ENCODE measurements at regions not wholly inside any gene's neighbourhood (a gene's known extent, or its start where the extent isn't known, plus 50 kb on each side); places are given as distances from the start of the nearest gene placed in this dataset.

DNA sequence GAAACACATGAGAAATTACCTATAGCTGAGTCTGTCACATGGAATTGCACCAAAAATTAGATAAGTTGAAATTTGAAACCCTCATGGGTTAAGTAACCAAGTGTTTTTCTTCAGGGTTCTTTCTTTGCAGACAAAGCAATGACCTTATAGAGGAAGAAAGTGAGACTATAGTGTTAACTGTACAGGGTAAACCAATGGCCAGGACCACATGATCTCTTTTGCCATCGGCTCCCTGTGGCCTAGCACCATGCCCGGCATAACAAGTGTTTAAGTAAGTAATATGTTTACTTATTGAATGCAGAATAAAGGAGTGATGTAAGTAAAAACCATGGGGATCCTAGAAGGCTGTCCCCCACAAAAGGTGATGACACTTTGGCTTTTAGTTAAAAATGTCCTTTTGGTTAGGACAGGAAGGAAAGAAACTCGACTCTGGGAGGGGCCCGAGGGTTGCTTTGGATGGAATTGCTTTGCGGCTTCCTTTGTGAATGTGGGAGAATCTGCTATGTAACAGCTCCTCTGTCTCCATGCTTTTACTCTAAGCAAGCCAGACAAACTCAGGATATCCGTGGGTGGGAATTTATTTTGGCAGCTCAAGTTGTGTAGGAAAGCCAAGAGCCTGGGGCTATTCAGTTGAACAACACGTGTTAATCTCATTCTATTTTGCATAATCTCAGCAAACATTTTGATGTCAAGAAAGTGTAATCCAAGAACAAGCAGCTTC is 454.7 kb downstream of the INSC start:
- Histone ChIP-seq H2AFZ (ENCODE audit: low read length) (no peak overlapping the region), H3K4me2 (ENCODE audit: low read length) (no peak overlapping the region), H3K4me3 (ENCODE audit: low read length) (no peak overlapping the region), H3K27ac (ENCODE audit: low read length) (no peak overlapping the region), H3K4me1 (ENCODE audit: insufficient read depth, low read length) (no peaks in the 10 kb centered on the region), H3K9me3 (ENCODE audit: low read length) (no peaks in the 10 kb centered on the region), H3K27me3 (ENCODE audit: low read length) (no peaks in the 10 kb centered on the region), H3K9me2 (replicated peaks; ENCODE audit: low read length) (no peaks in the 10 kb centered on the region), H3K9ac (ENCODE audit: low read length) (no peak overlapping the region), H3K36me3 (ENCODE audit: low read depth, low read length) (no peaks in the 10 kb centered on the region), H4K20me1 (ENCODE audit: low read length) (no peaks in the 10 kb centered on the region), H3F3A (ENCODE audit: low read length, unreplicated experiment) (no peaks in the 10 kb centered on the region), H3K79me2 (ENCODE audit: low read length) (no peaks in the 10 kb centered on the region)
- CTCF ChIA-PET, result no interaction called here
- POLR2A ChIA-PET (ENCODE audit: unreplicated experiment), result no interaction called here
- no peak for TF ChIP-seq EZH2phosphoT487 (IDR thresholded peaks at IDR 0.05; ENCODE audit: borderline replicate concordance, low read length)
- no peak for TF ChIP-seq CTCF (conservative IDR thresholded peaks at IDR 0.05; ENCODE audit: low read depth, low read length)
- TF ChIP-seq EZH2 (IDR thresholded peaks at IDR 0.05; ENCODE audit: low read length, unreplicated experiment), result no peak
- DNase-seq, result no peak
- intact Hi-C loops (cut with micrococcal nuclease), result no loop called here
- no peak for ATAC-seq
- BruUV-seq (replicated peaks), result no TSS peak

DNA sequence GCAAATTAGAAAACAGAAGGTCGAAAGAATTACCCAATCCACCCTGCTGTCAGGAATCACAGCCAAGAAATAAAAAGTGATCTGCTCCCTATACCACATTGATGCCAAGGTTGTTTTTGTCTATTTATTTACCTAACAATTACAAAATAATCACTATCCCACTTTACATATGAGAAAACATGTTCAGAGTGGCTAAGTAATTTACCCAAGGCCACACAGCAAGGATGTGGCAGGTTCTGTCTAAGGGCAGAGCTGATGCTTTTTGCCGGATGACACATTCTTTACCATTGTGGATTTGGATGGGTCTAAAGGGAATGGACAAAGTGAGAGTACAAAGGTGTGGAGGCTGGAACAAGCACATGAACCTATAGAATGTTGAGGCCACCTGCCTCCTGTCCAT is 460.7 kb downstream of the INSC start:
- DNase-seq, result no peak
- H3K27ac ChIP-seq (ENCODE audit: low read length), result no peak overlapping the region
- no peak overlapping the region for H2AFZ ChIP-seq (ENCODE audit: low read length)
- H3F3A ChIP-seq (ENCODE audit: low read length, unreplicated experiment), result no peaks in the 10 kb centered on the region
- no peak for ATAC-seq
- no peak overlapping the region for H3K9ac ChIP-seq (ENCODE audit: low read length)
- TF ChIP-seq EZH2 (IDR thresholded peaks at IDR 0.05; ENCODE audit: low read length, unreplicated experiment), result no peak
- no peak for TF ChIP-seq CTCF (conservative IDR thresholded peaks at IDR 0.05; ENCODE audit: low read depth, low read length)
- H3K9me2 ChIP-seq (replicated peaks; ENCODE audit: low read length), result no peaks in the 10 kb centered on the region
- H3K79me2 ChIP-seq (ENCODE audit: low read length), result no peaks in the 10 kb centered on the region
- BruUV-seq (replicated peaks), result no TSS peak
- no peaks in the 10 kb centered on the region for H3K4me1 ChIP-seq (ENCODE audit: insufficient read depth, low read length)
- intact Hi-C loops (cut with micrococcal nuclease), result no loop called here
- POLR2A ChIA-PET (ENCODE audit: unreplicated experiment), result no interaction called here
- H3K4me2 ChIP-seq (ENCODE audit: low read length), result no peak overlapping the region
- CTCF ChIA-PET, result no interaction called here
- H3K4me3 ChIP-seq (ENCODE audit: low read length), result no peak overlapping the region
- no peaks in the 10 kb centered on the region for H3K9me3 ChIP-seq (ENCODE audit: low read length)
- no peaks in the 10 kb centered on the region for H3K27me3 ChIP-seq (ENCODE audit: low read length)
- no peaks in the 10 kb centered on the region for H4K20me1 ChIP-seq (ENCODE audit: low read length)
- no peaks in the 10 kb centered on the region for H3K36me3 ChIP-seq (ENCODE audit: low read depth, low read length)

GRCh38 chr11:15576769-15577168 is 462.0 kb downstream of the INSC start:
- intact Hi-C loops (cut with micrococcal nuclease), result no loop called here
- ATAC-seq (no peak), DNase-seq (no peak)
- Histone ChIP-seq H3K27ac (ENCODE audit: low read length) (no peak overlapping the region), H3K9me3 (ENCODE audit: low read length) (no peaks in the 10 kb centered on the region), H3K79me2 (ENCODE audit: low read length) (no peaks in the 10 kb centered on the region), H3K4me3 (ENCODE audit: low read length) (no peak overlapping the region), H3K27me3 (ENCODE audit: low read length) (no peaks in the 10 kb centered on the region), H4K20me1 (ENCODE audit: low read length) (no peaks in the 10 kb centered on the region), H3K4me1 (ENCODE audit: insufficient read depth, low read length) (no peaks in the 10 kb centered on the region), H3K9me2 (replicated peaks; ENCODE audit: low read length) (no peaks in the 10 kb centered on the region), H3K9ac (ENCODE audit: low read length) (no peak overlapping the region), H3K4me2 (ENCODE audit: low read length) (no peak overlapping the region), H3F3A (ENCODE audit: low read length, unreplicated experiment) (no peaks in the 10 kb centered on the region), H3K36me3 (ENCODE audit: low read depth, low read length) (no peaks in the 10 kb centered on the region), H2AFZ (ENCODE audit: low read length) (no peak overlapping the region)
- no TSS peak for BruUV-seq (replicated peaks)
- TF ChIP-seq EZH2phosphoT487 (IDR thresholded peaks at IDR 0.05; ENCODE audit: borderline replicate concordance, low read length), result no peak
- no peak for TF ChIP-seq CTCF (conservative IDR thresholded peaks at IDR 0.05; ENCODE audit: low read depth, low read length)
- CTCF ChIA-PET, result no interaction called here
- POLR2A ChIA-PET (ENCODE audit: unreplicated experiment), result no interaction called here
